Adrenal gland (tissue), 9 donors: ENCODE measurements at regions not wholly inside any gene's neighbourhood (a gene's known extent, or its start where the extent isn't known, plus 50 kb on each side); places are given as distances from the start of the nearest gene placed in this dataset.

Experiments used
- DNase-seq, 7 donors: peaks; one replicate each; pipeline ENCODE4 v3.0.0-alpha.2; 2019 to 2020
- H3K27ac ChIP-seq, 5 donors: fragments of 200-600 bp; sonication (generic) in 4 of 5; 1 replicate in 3 of 5; 2 replicates in 2 of 5; pipeline versions ENCODE4 v1.5.1 to v1.8.0; 2016 to 2020; ENCODE audit warnings: mild to moderate bottlenecking in 1 of 5
- H3K27me3 ChIP-seq: fragments of 200-600 bp; 2 replicates; pipeline ENCODE4 v1.8.0; 2021
- H3K36me3 ChIP-seq, 2 donors: fragments of 200-600 bp; replicated peaks in 1 of 2; 1 replicate in 1 of 2; 2 replicates in 1 of 2; pipeline versions ENCODE4 v1.5.1 to v1.8.0; 2018 to 2022
- H3K4me1 ChIP-seq, 2 donors: fragments of 200-600 bp; replicated peaks in 1 of 2; 1 replicate in 1 of 2; 2 replicates in 1 of 2; pipeline versions ENCODE4 v1.5.1 to v1.8.0; 2018 to 2021
- H3K4me3 ChIP-seq, 4 donors: fragments of 200-600 bp; sonication (generic) in 3 of 4; one replicate each; pipeline ENCODE4 v1.5.1; 2016 to 2018
- H3K9me3 ChIP-seq, 3 donors: fragments of 200-600 bp; sonication (generic) in 1 of 3; replicated peaks in 1 of 3; 1 replicate in 2 of 3; 2 replicates in 1 of 3; pipeline versions ENCODE4 v1.5.1 to v1.8.0; 2016 to 2021
- POLR2A ChIP-seq, 2 donors: fragments of 450-650 bp; IDR thresholded peaks; one replicate each; pipeline ENCODE4 v1.6.1; 2017; ENCODE audit warnings: antibody characterized with exemption in 2 of 2, mild to moderate bottlenecking in 2 of 2, moderate library complexity in 1 of 2
- WGBS, 4 donors: extraction: QIAGEN DNeasy Blood & Tissue Kit in 2 of 4; methylation state at CpG; one replicate each; pipeline versions ENCODE4 v1.1.5 to v1.1.7; 2013 to 2017; 5-methylcytosine and 5-hydroxymethylcytosine counted together
- intact Hi-C, 2 donors: fragments of 100-400 bp; cut with DNase I; formaldehyde crosslinking; loops; one replicate each; pipeline versions ENCODE4 v1.14.1 to v1.15.0; 2022 to 2023
- TF ChIP-seq, protein P1 (sequence below), 6 experiments: fragments of 450-650 bp in 4 of 6; fragments of 200-600 bp in 2 of 6; sonication (generic) in 1 of 6; IDR thresholded peaks; 1 replicate in 5 of 6; 2 replicates in 1 of 6; pipeline versions ENCODE4 v1.5.1 to v1.8.0; 2016 to 2021; ENCODE audit warnings: antibody characterized with exemption in 6 of 6, mild to moderate bottlenecking in 2 of 6, moderate library complexity in 1 of 6
- donor health status: healthy with polysubstance abuse.
- donor health status: Bipolar disorder and iron deficiency.
- donor health status: DM: yes; HTN: yes; CAD: no.
- donor health status: DM: no; HTN: no; CAD: no.
- donor health status: DM: no; HTN: no; CAD: no.

- H3K4me1 ChIP-seq, result peaks cover 0 to 12% of the 10 kb centered on the region in 2 donors
- DNase-seq, result no peak
- H3K27ac ChIP-seq, result no peak overlapping the region
- TF ChIP-seq, protein P1, sequence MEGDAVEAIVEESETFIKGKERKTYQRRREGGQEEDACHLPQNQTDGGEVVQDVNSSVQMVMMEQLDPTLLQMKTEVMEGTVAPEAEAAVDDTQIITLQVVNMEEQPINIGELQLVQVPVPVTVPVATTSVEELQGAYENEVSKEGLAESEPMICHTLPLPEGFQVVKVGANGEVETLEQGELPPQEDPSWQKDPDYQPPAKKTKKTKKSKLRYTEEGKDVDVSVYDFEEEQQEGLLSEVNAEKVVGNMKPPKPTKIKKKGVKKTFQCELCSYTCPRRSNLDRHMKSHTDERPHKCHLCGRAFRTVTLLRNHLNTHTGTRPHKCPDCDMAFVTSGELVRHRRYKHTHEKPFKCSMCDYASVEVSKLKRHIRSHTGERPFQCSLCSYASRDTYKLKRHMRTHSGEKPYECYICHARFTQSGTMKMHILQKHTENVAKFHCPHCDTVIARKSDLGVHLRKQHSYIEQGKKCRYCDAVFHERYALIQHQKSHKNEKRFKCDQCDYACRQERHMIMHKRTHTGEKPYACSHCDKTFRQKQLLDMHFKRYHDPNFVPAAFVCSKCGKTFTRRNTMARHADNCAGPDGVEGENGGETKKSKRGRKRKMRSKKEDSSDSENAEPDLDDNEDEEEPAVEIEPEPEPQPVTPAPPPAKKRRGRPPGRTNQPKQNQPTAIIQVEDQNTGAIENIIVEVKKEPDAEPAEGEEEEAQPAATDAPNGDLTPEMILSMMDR (IDR thresholded peaks at IDR 0.05), result no peak
- TF ChIP-seq POLR2A (IDR thresholded peaks at IDR 0.05), result no peak
- intact Hi-C loops, result no loop called here
- no peak overlapping the region for H3K4me3 ChIP-seq
- H3K9me3 ChIP-seq, result no peaks in the 10 kb centered on the region
- WGBS, 4 donors, result 79 to 83% (median 81%) methylated on average over 7 of the region's 7 CpGs
- H3K36me3 ChIP-seq, result no peaks in the 10 kb centered on the region
- H3K27me3 ChIP-seq, result no peaks in the 10 kb centered on the region
Observed at GRCh38 chr6:6716998-6717763, 128.7 kb downstream of the LY86 start.

- WGBS, 4 donors, result 56 to 72% (median 62%) methylated on average over 3 of the region's 3 CpGs
- Histone ChIP-seq H3K4me1 (peaks cover 0 to 4% of the 10 kb centered on the region in 2 donors), H3K9me3 (no peaks in the 10 kb centered on the region), H3K36me3 (no peaks in the 10 kb centered on the region), H3K27ac (peak overlapping the region in 1 of 5 donors; percentile 29), H3K4me3 (no peak overlapping the region), H3K27me3 (no peaks in the 10 kb centered on the region)
- DNase-seq, result peak in 2 of 7 donors; percentile 48 to 73
- intact Hi-C loops, result no loop called here
- TF ChIP-seq, protein P1 (IDR thresholded peaks at IDR 0.05), result no peak
- no peak for TF ChIP-seq POLR2A (IDR thresholded peaks at IDR 0.05)
Observed at GRCh38 chr6:6717953-6718352, 129.4 kb downstream of the LY86 start.

DNA sequence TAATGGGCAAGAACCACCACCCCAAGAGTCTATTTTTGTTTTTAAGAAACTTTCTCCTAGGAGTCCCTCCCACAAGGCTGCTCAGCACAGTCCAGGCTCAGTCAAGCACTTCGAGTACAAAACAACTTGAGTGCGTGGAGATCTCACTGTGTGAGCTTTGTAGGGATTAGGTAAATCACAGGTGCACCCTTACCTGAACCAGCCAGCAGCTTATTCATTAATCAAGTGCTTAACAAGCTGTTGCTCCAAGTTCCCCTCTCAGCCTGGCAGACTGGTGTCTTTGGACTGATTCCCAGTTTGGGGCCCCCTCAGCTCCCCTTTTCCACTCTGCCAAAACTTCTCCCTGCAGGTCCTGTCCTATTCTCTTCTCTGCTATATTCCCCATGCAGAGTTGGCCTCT lies 133.1 kb downstream of the LY86 start:
- Histone ChIP-seq H3K27me3 (no peaks in the 10 kb centered on the region), H3K4me3 (no peak overlapping the region), H3K27ac (no peak overlapping the region), H3K9me3 (no peaks in the 10 kb centered on the region), H3K36me3 (no peaks in the 10 kb centered on the region), H3K4me1 (peaks cover 12 to 20% of the 10 kb centered on the region in 2 donors)
- intact Hi-C loops, result loop anchor here (10.0 kb wide), 1 partner anchor 523 kb away; no protein-coding TSS in a partner anchor
- no peak for DNase-seq
- TF ChIP-seq, protein P1 (IDR thresholded peaks at IDR 0.05), result no peak
- TF ChIP-seq POLR2A (IDR thresholded peaks at IDR 0.05), result no peak
- WGBS, 4 donors, result 79 to 88% (median 86%) methylated on average over 2 of the region's 2 CpGs

DNA sequence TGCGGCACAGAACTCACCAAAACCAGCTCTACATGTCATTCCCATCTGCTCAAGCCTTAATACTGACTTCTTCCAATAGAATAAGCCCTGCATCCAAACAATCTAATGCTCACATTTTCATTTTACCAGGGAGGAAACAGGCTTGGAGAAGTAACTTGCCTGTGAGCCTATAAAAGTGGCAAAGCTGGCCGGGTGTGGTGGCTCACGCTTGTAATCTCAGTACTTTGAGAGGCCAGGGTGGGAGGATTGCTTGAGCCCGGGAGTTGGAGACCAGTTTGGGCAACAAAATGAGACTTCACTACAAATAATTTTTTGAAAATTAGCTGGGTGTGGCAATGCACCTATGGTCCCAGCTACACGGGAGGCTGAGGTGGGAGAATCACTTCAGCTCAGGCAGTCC lies 133.7 kb downstream of the LY86 start:
- Histone ChIP-seq H3K9me3 (no peaks in the 10 kb centered on the region), H3K4me1 (peaks cover 12 to 20% of the 10 kb centered on the region in 2 donors), H3K27me3 (no peaks in the 10 kb centered on the region), H3K4me3 (no peak overlapping the region), H3K27ac (no peak overlapping the region), H3K36me3 (no peaks in the 10 kb centered on the region)
- intact Hi-C loops, result loop anchor here (10.0 kb wide), 1 partner anchor 523 kb away; no protein-coding TSS in a partner anchor
- TF ChIP-seq, protein P1 (IDR thresholded peaks at IDR 0.05), result no peak
- no peak for TF ChIP-seq POLR2A (IDR thresholded peaks at IDR 0.05)
- DNase-seq, result no peak
- WGBS, 4 donors, result 92 to 98% (median 96%) methylated on average over 5 of the region's 5 CpGs
